A673 (cell line): ENCODE measurements at regions not wholly inside any gene's neighbourhood (a gene's known extent, or its start where the extent isn't known, plus 50 kb on each side); places are given as distances from the start of the nearest gene placed in this dataset.

Experiments used
- BruUV-seq: library from RNA; stranded (reverse); fragments of 400-500 nt; replicated peaks from 2 replicates; lab custom pipeline; 2021; lab: Mats Ljungman, UMichigan
- CTCF ChIA-PET: fragments of 300-600 bp; sonication (Branson Sonifier 250); formaldehyde crosslinking; loops from one replicate; lab custom pipeline; 2022; ENCODE audit warnings: antibody characterized with exemption; lab: Charles Lee
- POLR2A ChIA-PET: fragments of 300-600 bp; sonication (Branson Sonifier 250); formaldehyde crosslinking; loops from one replicate; lab custom pipeline; 2022; ENCODE audit warnings: antibody characterized with exemption; ENCODE audit not compliant: low non-redundant PET; lab: Charles Lee
- DNase-seq: peaks from one replicate; pipeline ENCODE4 v3.0.0-alpha.2; 2015; ENCODE audit warnings: low spot score
- H3K27ac ChIP-seq: fragments of 200-600 bp; sonication (generic); 2 replicates; pipeline ENCODE4 v1.5.1; 2016; ENCODE audit warnings: mixed run types, low read depth, mild to moderate bottlenecking, mixed read lengths, antibody characterized with exemption, low read length; ENCODE audit not compliant: poor library complexity, severe bottlenecking
- H3K27me3 ChIP-seq: fragments of 200-600 bp; sonication (generic); replicated peaks from 2 replicates; pipeline ENCODE4 v1.6.1; 2017; ENCODE audit warnings: mixed run types, low read depth, mild to moderate bottlenecking, mixed read lengths, antibody characterized with exemption, low read length; ENCODE audit not compliant: insufficient read depth, poor library complexity
- H3K36me3 ChIP-seq: fragments of 200-600 bp; sonication (generic); 2 replicates; pipeline ENCODE4 v1.6.1; 2016; ENCODE audit warnings: mixed run types, mild to moderate bottlenecking, mixed read lengths, antibody characterized with exemption, low read length; ENCODE audit not compliant: insufficient read depth, poor library complexity, severe bottlenecking
- H3K4me1 ChIP-seq: fragments of 200-600 bp; sonication (generic); 2 replicates; pipeline ENCODE4 v1.6.1; 2017; ENCODE audit warnings: mixed run types, mild to moderate bottlenecking, mixed read lengths, antibody characterized with exemption, low read length; ENCODE audit not compliant: insufficient read depth, poor library complexity, severe bottlenecking
- H3K4me3 ChIP-seq: fragments of 200-600 bp; sonication (generic); 2 replicates; pipeline ENCODE4 v1.5.1; 2016; ENCODE audit warnings: low read depth, mixed run types, mild to moderate bottlenecking, mixed read lengths, low read length; ENCODE audit not compliant: poor library complexity, severe bottlenecking
- H3K9me3 ChIP-seq: fragments of 200-600 bp; sonication (generic); 2 replicates; pipeline ENCODE4 v1.6.1; 2016; ENCODE audit warnings: mixed run types, low read depth, mild to moderate bottlenecking, mixed read lengths, antibody characterized with exemption, low read length; ENCODE audit not compliant: poor library complexity, severe bottlenecking
- EZH2 ChIP-seq: fragments of 200-600 bp; sonication (generic); IDR thresholded peaks from 2 replicates; pipeline ENCODE4 v1.6.1; 2017; ENCODE audit warnings: borderline replicate concordance, low read depth, mild to moderate bottlenecking, mixed read lengths, antibody characterized with exemption, low read length; ENCODE audit not compliant: poor library complexity, severe bottlenecking
- intact Hi-C: fragments of 100-400 bp; cut with micrococcal nuclease; formaldehyde crosslinking; loops from one replicate; pipeline ENCODE4 v1.10.0; 2022; ENCODE audit not compliant: unreplicated experiment
- TF ChIP-seq, protein P1 (sequence below): fragments of 300-800, 200-600 bp; sonication (generic); conservative IDR thresholded peaks from 2 replicates; pipeline ENCODE4 v1.5.1; 2017; ENCODE audit warnings: low read depth, mild to moderate bottlenecking, antibody characterized with exemption, low read length, moderate library complexity, mixed read lengths

DNA sequence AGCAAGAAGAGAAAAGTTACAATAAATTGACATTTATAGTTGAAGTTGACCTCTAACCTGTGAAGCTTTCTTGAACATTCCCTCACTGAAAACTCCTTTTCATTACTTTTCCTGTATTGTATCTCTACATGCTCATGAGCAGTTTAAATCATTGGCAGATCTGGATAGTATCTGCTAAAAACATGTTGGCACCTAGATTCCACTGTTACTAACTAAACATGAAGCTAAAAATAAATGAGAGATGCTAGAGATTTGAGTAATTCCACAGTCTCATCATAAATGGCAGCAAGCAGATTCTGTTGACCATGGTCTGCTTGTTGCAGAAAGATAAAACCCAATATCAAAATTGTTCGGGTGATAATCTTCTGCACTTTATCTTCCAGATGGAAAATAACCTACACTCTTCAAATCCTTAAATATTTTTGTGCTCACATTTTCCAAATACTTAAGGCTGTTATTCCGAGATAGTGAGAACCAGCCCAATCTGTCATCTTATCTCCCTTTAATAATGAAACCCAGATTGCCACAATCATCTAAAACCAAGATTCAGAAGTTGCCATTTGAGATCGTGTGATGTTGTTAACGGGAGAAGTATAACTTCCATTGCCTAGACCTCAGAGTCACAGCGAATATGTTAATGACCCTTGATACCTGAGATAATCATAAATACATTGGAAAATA, 171.0 kb upstream of the DAAM1 start:
- no peak overlapping the region for H3K27ac ChIP-seq
- intact Hi-C loops: no loop called here

DNA sequence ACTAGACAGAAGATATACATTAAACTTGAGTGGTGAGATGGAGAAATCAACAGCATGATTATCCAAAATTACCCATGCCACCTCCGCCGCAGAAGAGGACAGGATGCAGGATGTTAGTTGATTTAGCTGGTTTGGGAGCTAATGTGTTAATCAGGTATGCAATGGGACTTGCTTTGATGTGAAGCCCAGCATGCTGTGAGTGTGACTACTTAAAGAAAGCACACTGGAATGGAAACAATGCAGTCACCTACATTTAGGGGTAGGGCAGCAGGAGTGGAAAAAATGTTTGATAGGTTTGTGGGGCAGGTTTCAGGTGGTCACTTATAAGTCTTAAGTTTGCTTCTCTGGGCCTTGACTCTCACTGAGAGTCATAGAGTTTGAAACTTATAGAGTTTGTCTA, 170.0 kb upstream of the DAAM1 start:
- ChIA-PET CTCF (interaction anchor here (0.6 to 3.0 kb wide), 3 partner anchors 104 to 517 kb away, joined by 3 to 14 read pairs (median 4); no protein-coding TSS in a partner anchor), POLR2A (no interaction called here)
- no peak for TF ChIP-seq EZH2
- TF ChIP-seq, protein P1, sequence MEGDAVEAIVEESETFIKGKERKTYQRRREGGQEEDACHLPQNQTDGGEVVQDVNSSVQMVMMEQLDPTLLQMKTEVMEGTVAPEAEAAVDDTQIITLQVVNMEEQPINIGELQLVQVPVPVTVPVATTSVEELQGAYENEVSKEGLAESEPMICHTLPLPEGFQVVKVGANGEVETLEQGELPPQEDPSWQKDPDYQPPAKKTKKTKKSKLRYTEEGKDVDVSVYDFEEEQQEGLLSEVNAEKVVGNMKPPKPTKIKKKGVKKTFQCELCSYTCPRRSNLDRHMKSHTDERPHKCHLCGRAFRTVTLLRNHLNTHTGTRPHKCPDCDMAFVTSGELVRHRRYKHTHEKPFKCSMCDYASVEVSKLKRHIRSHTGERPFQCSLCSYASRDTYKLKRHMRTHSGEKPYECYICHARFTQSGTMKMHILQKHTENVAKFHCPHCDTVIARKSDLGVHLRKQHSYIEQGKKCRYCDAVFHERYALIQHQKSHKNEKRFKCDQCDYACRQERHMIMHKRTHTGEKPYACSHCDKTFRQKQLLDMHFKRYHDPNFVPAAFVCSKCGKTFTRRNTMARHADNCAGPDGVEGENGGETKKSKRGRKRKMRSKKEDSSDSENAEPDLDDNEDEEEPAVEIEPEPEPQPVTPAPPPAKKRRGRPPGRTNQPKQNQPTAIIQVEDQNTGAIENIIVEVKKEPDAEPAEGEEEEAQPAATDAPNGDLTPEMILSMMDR: no peak
- no peak overlapping the region for H3K4me3 ChIP-seq
- intact Hi-C loops: loop anchor here (2.0 kb wide), 1 partner anchor 378 kb away; no protein-coding TSS in a partner anchor
- no TSS peak for BruUV-seq
- no peaks in the 10 kb centered on the region for H3K36me3 ChIP-seq
- no peaks in the 10 kb centered on the region for H3K4me1 ChIP-seq
- H3K9me3 ChIP-seq: no peaks in the 10 kb centered on the region
- no peaks in the 10 kb centered on the region for H3K27me3 ChIP-seq
- DNase-seq: no peak
- H3K27ac ChIP-seq: no peak overlapping the region

More for the DNA sequence above, 171.0 kb upstream of the DAAM1 start:
- H3K4me3 ChIP-seq: no peak overlapping the region
- ChIA-PET POLR2A (no interaction called here), CTCF (no interaction called here)
- H3K36me3 ChIP-seq: no peaks in the 10 kb centered on the region
- no peaks in the 10 kb centered on the region for H3K9me3 ChIP-seq
- TF ChIP-seq EZH2: no peak
- TF ChIP-seq, protein P1: no peak
- no peak for DNase-seq
- BruUV-seq: no TSS peak
- no peaks in the 10 kb centered on the region for H3K4me1 ChIP-seq
- no peaks in the 10 kb centered on the region for H3K27me3 ChIP-seq

DNA sequence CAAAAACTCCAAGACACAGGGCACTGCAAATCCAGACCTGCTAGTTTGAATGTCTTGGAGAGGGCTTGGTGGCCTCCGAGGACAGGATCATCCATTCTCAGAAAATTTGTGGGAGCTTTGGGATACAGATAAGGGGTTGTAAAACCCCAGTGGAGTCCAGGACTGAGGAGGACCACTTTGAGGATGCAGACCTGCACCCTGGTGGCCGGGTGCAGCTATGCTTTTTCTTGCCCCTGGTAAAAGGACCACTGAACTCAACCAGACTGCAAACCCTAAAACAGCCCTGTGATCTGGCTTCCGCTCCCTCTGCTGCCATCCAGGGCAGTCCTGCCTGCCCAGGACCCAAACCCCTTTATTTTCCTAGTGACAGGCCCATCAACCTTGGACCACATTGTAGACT, 169.5 kb upstream of the DAAM1 start:
- Histone ChIP-seq H3K4me3 (no peak overlapping the region), H3K9me3 (no peaks in the 10 kb centered on the region), H3K36me3 (no peaks in the 10 kb centered on the region), H3K4me1 (no peaks in the 10 kb centered on the region), H3K27ac (no peak overlapping the region), H3K27me3 (no peaks in the 10 kb centered on the region)
- CTCF ChIA-PET: interaction anchor here (1.1 to 3.0 kb wide), 2 partner anchors 380 to 518 kb away, joined by 4 to 14 read pairs; no protein-coding TSS in a partner anchor
- POLR2A ChIA-PET: no interaction called here
- no peak for TF ChIP-seq EZH2
- TF ChIP-seq, protein P1: peak; percentile 47
- intact Hi-C loops: loop anchor here (2.0 kb wide), 1 partner anchor 378 kb away; no protein-coding TSS in a partner anchor
- no TSS peak for BruUV-seq
- DNase-seq: peak; percentile 25
